Endothelial cell of umbilical vein (primary cell): ENCODE measurements at regions not wholly inside any gene's neighbourhood (a gene's known extent, or its start where the extent isn't known, plus 50 kb on each side); places are given as distances from the start of the nearest gene placed in this dataset.

ENCODE experiments used
- EZH2 ChIP-seq: IDR thresholded peaks from 2 replicates; pipeline ENCODE4 v1.6.1; 2012; ENCODE audit warnings: borderline replicate concordance, low read depth, mild to moderate bottlenecking, moderate library complexity, low read length, inconsistent platforms; ENCODE audit not compliant: severe bottlenecking
- FOS ChIP-seq: IDR thresholded peaks from 2 replicates; pipeline ENCODE4 v1.6.1; 2011; ENCODE audit warnings: mild to moderate bottlenecking, low read length, moderate library complexity, borderline replicate concordance; ENCODE audit not compliant: insufficient read depth
- GATA2 ChIP-seq: IDR thresholded peaks from 2 replicates; pipeline ENCODE4 v1.7.0; 2011; ENCODE audit warnings: low read depth, mild to moderate bottlenecking, moderate library complexity, mixed read lengths, low read length; ENCODE audit not compliant: insufficient read length, insufficient read depth
- JUN ChIP-seq: IDR thresholded peaks from 2 replicates; pipeline ENCODE4 v1.6.1; 2011; ENCODE audit warnings: borderline replicate concordance, low read depth; ENCODE audit not compliant: insufficient read length, insufficient read depth
- MYC ChIP-seq: IDR thresholded peaks from one replicate; pipeline ENCODE4 v1.6.1; 2011; ENCODE audit warnings: mild to moderate bottlenecking, low read depth, low read length
- POLR2A ChIP-seq: IDR thresholded peaks from 2 replicates; pipeline ENCODE4 v1.6.1; 2012; ENCODE audit warnings: low read depth, mild to moderate bottlenecking, control low read depth, low read length
- POLR2AphosphoS5 ChIP-seq: IDR thresholded peaks from 2 replicates; pipeline ENCODE4 v1.6.1; 2012; ENCODE audit warnings: low read depth, mild to moderate bottlenecking, control low read depth, low read length, moderate library complexity; ENCODE audit not compliant: insufficient read depth
- TF ChIP-seq, protein P1 (sequence below), 2 donors: IDR thresholded peaks; 1 replicate in 1 of 2; 2 replicates in 1 of 2; pipeline ENCODE4 v1.5.1; 2011; ENCODE audit warnings: low read length in 2 of 2, mild to moderate bottlenecking in 2 of 2, moderate library complexity in 2 of 2, control low read depth in 1 of 2, inconsistent platforms in 1 of 2, low read depth in 1 of 2; ENCODE audit not compliant: insufficient read depth in 1 of 2; ENCODE audit errors: extremely low read depth in 1 of 2
- TF ChIP-seq, protein P2 (sequence below): IDR thresholded peaks from 2 replicates; pipeline ENCODE4 v1.6.1; 2011; ENCODE audit not compliant: insufficient read depth, insufficient read length

DNA sequence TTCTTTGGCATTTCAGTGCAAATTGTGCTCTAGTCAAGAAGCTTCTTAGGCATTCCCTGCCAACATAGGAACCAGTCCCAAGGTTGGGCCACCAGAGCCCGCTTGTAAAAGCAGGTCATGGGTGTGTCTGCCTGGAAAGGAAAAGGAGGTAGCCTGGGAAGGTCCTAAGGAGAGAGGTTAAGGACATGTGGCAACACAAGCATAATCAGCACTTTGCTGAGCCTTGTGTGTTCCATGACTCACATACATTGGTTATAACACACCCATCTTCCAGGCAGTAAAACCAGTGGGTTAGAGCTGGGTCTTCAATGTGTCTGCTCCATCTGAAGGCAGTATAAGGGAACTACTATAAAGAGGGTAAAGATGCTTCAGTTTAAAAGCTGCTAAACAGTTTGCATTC is 165.0 kb downstream of the FHIP1A start:
- TF ChIP-seq, protein P1, sequence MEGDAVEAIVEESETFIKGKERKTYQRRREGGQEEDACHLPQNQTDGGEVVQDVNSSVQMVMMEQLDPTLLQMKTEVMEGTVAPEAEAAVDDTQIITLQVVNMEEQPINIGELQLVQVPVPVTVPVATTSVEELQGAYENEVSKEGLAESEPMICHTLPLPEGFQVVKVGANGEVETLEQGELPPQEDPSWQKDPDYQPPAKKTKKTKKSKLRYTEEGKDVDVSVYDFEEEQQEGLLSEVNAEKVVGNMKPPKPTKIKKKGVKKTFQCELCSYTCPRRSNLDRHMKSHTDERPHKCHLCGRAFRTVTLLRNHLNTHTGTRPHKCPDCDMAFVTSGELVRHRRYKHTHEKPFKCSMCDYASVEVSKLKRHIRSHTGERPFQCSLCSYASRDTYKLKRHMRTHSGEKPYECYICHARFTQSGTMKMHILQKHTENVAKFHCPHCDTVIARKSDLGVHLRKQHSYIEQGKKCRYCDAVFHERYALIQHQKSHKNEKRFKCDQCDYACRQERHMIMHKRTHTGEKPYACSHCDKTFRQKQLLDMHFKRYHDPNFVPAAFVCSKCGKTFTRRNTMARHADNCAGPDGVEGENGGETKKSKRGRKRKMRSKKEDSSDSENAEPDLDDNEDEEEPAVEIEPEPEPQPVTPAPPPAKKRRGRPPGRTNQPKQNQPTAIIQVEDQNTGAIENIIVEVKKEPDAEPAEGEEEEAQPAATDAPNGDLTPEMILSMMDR (IDR thresholded peaks at IDR 0.05; ENCODE audit: extremely low read depth in 1 of 2, insufficient read depth in 1 of 2, low read depth in 1 of 2, low read length in 2 of 2) = no peak
- TF ChIP-seq POLR2AphosphoS5 (no peak), FOS (no peak), MYC (no peak), POLR2A (no peak), EZH2 (no peak), GATA2 (no peak), JUN (no peak)
- TF ChIP-seq, protein P2, sequence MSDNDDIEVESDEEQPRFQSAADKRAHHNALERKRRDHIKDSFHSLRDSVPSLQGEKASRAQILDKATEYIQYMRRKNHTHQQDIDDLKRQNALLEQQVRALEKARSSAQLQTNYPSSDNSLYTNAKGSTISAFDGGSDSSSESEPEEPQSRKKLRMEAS = no peak
